Activated naive CD8-positive, alpha-beta T cell treated with anti-CD3 and anti-CD28 coated beads, Interleukin-2, amount 50 U/mL, for 24 hours (primary cell): ENCODE measurements at regions not wholly inside any gene's neighbourhood (a gene's known extent, or its start where the extent isn't known, plus 50 kb on each side); places are given as distances from the start of the nearest gene placed in this dataset.

Source experiments
- ATAC-seq: fragments of 150-1000 bp; cut with Tn5 transposase; one replicate; pipeline ENCODE4 v1.10.0; 2021
- DNase-seq: peaks from one replicate; pipeline ENCODE4 v3.0.0; 2021
- H3K27ac Mint-ChIP-seq: one replicate; pipeline ENCODE4 v1.8.0; 2021; ENCODE audit warnings: mild to moderate bottlenecking, mixed read lengths
- H3K27me3 Mint-ChIP-seq: one replicate; pipeline ENCODE4 v1.8.0; 2021; ENCODE audit warnings: mixed read lengths
- H3K36me3 Mint-ChIP-seq: one replicate; pipeline ENCODE4 v1.8.0; 2021; ENCODE audit warnings: low read depth, mixed read lengths
- H3K4me1 Mint-ChIP-seq: one replicate; pipeline ENCODE4 v1.8.0; 2021; ENCODE audit warnings: mixed read lengths
- H3K4me3 Mint-ChIP-seq: one replicate; pipeline ENCODE4 v1.8.0; 2021; ENCODE audit warnings: mild to moderate bottlenecking, moderate library complexity, mixed read lengths
- H3K9me3 Mint-ChIP-seq: one replicate; pipeline ENCODE4 v1.8.0; 2021; ENCODE audit warnings: mixed read lengths

GRCh38 chr3:117927825-117928224 is 1106.8 kb downstream of the IGSF11 start:
- H3K27ac Mint-ChIP-seq = no peak overlapping the region
- DNase-seq (no peak), ATAC-seq (no peak)
- no peaks in the 10 kb centered on the region for H3K4me1 Mint-ChIP-seq
- H3K4me3 Mint-ChIP-seq = no peak overlapping the region
- no peaks in the 10 kb centered on the region for H3K27me3 Mint-ChIP-seq
- H3K9me3 Mint-ChIP-seq = no peaks in the 10 kb centered on the region
- H3K36me3 Mint-ChIP-seq = no peaks in the 10 kb centered on the region

DNA sequence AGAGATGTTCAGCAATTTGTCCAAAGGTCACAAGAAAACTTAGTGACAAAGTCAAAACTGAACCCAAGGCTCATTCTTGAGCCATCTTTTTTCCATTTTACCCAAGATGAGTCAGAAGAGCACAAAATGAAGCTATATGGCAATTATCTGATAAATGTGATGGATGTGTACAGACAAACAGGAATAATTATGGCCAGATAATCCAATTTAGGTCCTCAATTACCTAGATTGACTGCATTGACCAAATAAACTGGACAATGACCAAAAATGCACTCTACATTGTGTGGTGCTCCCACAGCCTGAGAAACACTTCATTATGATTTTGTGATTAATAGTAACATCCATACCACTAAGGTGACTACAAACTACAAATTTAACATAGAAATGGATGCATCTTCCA is 1105.8 kb downstream of the IGSF11 start:
- ATAC-seq = no peak
- Mint-ChIP-seq H3K27me3 (no peaks in the 10 kb centered on the region), H3K36me3 (no peaks in the 10 kb centered on the region)

GRCh38 chr3:117932441-117932840 is 1102.2 kb downstream of the IGSF11 start:
- no peaks in the 10 kb centered on the region for H3K9me3 Mint-ChIP-seq
- H3K27me3 Mint-ChIP-seq = no peaks in the 10 kb centered on the region
- no peaks in the 10 kb centered on the region for H3K36me3 Mint-ChIP-seq
- H3K27ac Mint-ChIP-seq = no peak overlapping the region
- ATAC-seq = no peak
- no peak overlapping the region for H3K4me3 Mint-ChIP-seq
- DNase-seq = no peak
- no peaks in the 10 kb centered on the region for H3K4me1 Mint-ChIP-seq

More for the DNA sequence above, 1105.8 kb downstream of the IGSF11 start:
- H3K4me1 Mint-ChIP-seq = no peaks in the 10 kb centered on the region
- H3K27ac Mint-ChIP-seq = no peak overlapping the region
- no peaks in the 10 kb centered on the region for H3K9me3 Mint-ChIP-seq
- no peak for DNase-seq
- H3K4me3 Mint-ChIP-seq = no peak overlapping the region

GRCh38 chr3:117936159-117936558 is 1098.5 kb downstream of the IGSF11 start:
- Mint-ChIP-seq H3K27ac (no peak overlapping the region), H3K4me3 (no peak overlapping the region), H3K9me3 (peaks cover 6% of the 10 kb centered on the region), H3K27me3 (no peaks in the 10 kb centered on the region), H3K36me3 (no peaks in the 10 kb centered on the region), H3K4me1 (no peaks in the 10 kb centered on the region)
- ATAC-seq (no peak), DNase-seq (no peak)

DNA sequence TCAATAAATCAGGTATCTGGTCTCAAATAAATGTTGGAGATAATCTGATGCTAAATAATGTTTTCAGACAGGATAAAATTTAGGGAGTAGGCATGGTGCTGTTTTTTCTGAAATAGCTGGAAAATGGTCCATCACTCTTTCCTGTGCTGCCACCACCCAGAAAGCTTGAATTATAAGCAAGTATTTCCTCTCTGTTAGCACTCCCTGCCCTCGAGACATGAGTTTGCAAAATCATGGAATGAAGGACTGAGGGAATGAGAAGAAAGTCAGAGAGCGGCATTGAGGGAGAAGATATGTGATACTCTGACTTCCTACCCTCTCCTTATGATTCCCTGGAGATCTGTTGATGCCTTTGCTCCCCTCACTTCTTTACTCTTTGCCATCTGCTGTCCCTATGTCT is 1095.7 kb downstream of the IGSF11 start:
- no peak for ATAC-seq
- no peaks in the 10 kb centered on the region for H3K36me3 Mint-ChIP-seq
- no peaks in the 10 kb centered on the region for H3K27me3 Mint-ChIP-seq
- H3K9me3 Mint-ChIP-seq = peaks cover 6% of the 10 kb centered on the region
- H3K4me3 Mint-ChIP-seq = no peak overlapping the region
- H3K4me1 Mint-ChIP-seq = no peaks in the 10 kb centered on the region
- DNase-seq = no peak
- no peak overlapping the region for H3K27ac Mint-ChIP-seq

DNA sequence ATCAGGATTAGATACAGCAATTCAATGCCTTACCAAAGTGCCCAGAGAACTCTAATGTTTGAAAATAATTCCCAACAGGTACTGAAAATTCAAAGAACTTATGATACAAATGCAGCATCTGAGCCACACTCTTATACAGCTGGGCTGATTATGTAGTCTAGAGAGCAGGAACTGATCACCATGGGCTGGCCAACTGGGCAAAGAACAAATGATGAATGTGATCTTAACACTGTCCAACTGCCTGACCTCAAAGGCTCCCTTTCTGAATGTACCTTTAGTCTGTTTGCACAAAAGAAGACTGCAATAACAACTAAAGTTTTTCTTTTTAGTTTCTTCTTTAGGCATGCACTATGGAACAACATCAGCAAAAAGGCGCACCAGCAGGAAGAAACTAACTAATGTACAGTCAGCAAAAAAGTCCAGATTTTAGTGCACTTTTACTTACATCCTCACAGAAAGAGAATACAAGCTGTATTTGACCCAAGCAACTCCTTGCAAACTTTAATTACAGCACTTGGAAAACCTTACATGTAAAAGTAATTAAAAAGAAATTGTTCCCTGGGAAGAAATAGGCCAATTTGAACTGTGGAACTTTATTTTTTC is 1095.1 kb downstream of the IGSF11 start:
- Mint-ChIP-seq H3K36me3 (no peaks in the 10 kb centered on the region), H3K27me3 (no peaks in the 10 kb centered on the region), H3K4me1 (no peaks in the 10 kb centered on the region), H3K27ac (no peak overlapping the region), H3K4me3 (no peak overlapping the region), H3K9me3 (peaks cover 6% of the 10 kb centered on the region)
- no peak for DNase-seq
- ATAC-seq = no peak

DNA sequence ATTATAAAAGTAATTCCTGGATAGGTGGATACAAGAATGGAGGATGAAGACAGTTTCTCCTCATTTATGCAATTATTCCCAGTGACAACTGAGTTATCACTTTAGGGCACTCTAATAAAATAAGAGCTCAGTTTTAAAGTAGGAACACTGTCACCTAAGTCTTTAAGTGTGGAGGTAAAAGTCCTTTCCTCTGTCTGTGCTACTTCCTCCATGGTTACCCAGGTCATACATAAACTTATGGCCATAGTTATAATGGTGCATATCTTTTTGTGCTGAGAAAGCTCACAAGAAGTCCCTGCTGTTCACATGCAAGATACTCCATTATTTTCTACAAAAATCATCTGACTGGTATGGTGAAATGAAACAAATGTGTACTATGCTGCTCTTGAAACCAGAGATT is 1093.6 kb downstream of the IGSF11 start:
- H3K27ac Mint-ChIP-seq = no peak overlapping the region

DNA sequence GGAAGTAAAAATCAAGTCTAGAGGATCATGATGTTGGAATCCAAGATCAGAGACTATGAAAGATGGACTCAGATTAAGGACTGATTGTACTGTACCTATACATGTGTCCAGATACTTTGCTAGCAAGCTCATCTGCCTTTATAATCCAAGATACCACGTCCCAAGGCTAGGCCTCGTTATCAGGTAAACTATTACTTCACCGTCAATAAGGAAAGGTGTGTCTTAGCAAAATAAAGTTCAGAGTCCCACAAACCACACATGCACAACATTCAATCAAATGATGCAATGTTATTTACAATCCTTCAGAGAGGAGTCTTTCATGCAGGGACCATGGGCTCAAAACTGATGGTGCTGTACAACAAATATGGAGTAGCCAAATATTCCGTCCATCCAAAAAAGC is 1092.9 kb downstream of the IGSF11 start:
- H3K4me1 Mint-ChIP-seq = no peaks in the 10 kb centered on the region
- DNase-seq (no peak), ATAC-seq (no peak)
- no peaks in the 10 kb centered on the region for H3K36me3 Mint-ChIP-seq
- H3K4me3 Mint-ChIP-seq = no peak overlapping the region
- no peaks in the 10 kb centered on the region for H3K27me3 Mint-ChIP-seq
- peaks cover 6% of the 10 kb centered on the region for H3K9me3 Mint-ChIP-seq
- no peak overlapping the region for H3K27ac Mint-ChIP-seq

More for the DNA sequence above, 1093.6 kb downstream of the IGSF11 start:
- Mint-ChIP-seq H3K9me3 (peaks cover 6% of the 10 kb centered on the region), H3K27me3 (no peaks in the 10 kb centered on the region), H3K4me3 (no peak overlapping the region), H3K4me1 (no peaks in the 10 kb centered on the region), H3K36me3 (no peaks in the 10 kb centered on the region)
- DNase-seq (no peak), ATAC-seq (no peak)

DNA sequence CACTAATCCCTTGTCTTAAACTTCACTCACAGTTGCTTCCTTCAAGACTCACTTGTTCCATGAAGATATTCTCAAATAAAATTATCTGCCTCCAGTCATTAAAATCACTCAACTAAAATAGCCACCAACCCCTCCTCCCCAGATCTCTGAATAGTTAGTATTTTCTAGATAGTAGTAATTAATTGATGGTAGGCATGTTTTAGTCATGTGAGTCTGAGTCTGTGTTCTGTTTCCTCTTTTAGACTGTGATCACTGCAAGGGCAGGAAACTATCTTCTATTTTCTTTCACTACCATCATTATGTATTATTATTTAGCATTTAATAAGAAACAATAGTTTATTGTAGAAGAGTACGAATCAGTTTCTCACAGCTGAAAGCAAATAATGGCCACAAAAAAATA is 1080.5 kb downstream of the IGSF11 start:
- ATAC-seq = no peak
- H3K27ac Mint-ChIP-seq = no peak overlapping the region
- H3K9me3 Mint-ChIP-seq = peaks cover 1% of the 10 kb centered on the region
- H3K36me3 Mint-ChIP-seq = no peaks in the 10 kb centered on the region
- no peaks in the 10 kb centered on the region for H3K27me3 Mint-ChIP-seq
- H3K4me1 Mint-ChIP-seq = no peaks in the 10 kb centered on the region
- no peak overlapping the region for H3K4me3 Mint-ChIP-seq
- DNase-seq = no peak

- no peak overlapping the region for H3K27ac Mint-ChIP-seq
- no peaks in the 10 kb centered on the region for H3K36me3 Mint-ChIP-seq
- no peak overlapping the region for H3K4me3 Mint-ChIP-seq
- H3K4me1 Mint-ChIP-seq = no peaks in the 10 kb centered on the region
- DNase-seq = no peak
- no peak for ATAC-seq
- H3K9me3 Mint-ChIP-seq = no peaks in the 10 kb centered on the region
- H3K27me3 Mint-ChIP-seq = no peaks in the 10 kb centered on the region
Measured at GRCh38 chr3:117955196-117955595, 1079.5 kb downstream of the IGSF11 start.

GRCh38 chr3:117958027-117958426 is 1076.6 kb downstream of the IGSF11 start:
- ATAC-seq (no peak), DNase-seq (no peak)
- no peaks in the 10 kb centered on the region for H3K9me3 Mint-ChIP-seq
- no peak overlapping the region for H3K27ac Mint-ChIP-seq
- no peaks in the 10 kb centered on the region for H3K36me3 Mint-ChIP-seq
- no peaks in the 10 kb centered on the region for H3K27me3 Mint-ChIP-seq
- no peak overlapping the region for H3K4me3 Mint-ChIP-seq
- no peaks in the 10 kb centered on the region for H3K4me1 Mint-ChIP-seq

GRCh38 chr3:117962750-117963149 is 1071.9 kb downstream of the IGSF11 start:
- H3K36me3 Mint-ChIP-seq = no peaks in the 10 kb centered on the region
- no peak overlapping the region for H3K4me3 Mint-ChIP-seq

DNA sequence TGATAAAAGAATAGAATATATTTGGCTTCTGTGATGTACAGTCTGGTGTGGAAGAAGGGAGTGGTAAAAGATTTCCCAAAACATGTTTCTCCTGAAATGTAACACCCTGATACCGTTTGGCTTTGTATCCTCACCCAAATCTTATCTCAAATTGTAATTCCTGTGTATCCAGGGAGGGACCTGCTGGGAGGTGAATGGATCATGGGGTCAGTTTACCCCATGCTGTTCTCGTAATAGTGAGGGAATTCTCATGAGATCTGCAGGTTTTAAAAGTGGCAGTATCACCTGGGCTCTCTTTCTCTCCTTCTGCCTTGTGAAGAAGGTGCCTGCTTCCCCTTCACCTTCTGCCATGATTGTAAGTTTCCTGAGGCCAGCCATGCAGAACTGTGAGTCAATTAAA is 1070.8 kb downstream of the IGSF11 start:
- H3K36me3 Mint-ChIP-seq = no peaks in the 10 kb centered on the region

More at GRCh38 chr3:117962750-117963149, 1071.9 kb downstream of the IGSF11 start:
- no peak overlapping the region for H3K27ac Mint-ChIP-seq
- ATAC-seq = no peak
- no peak for DNase-seq
- no peaks in the 10 kb centered on the region for H3K9me3 Mint-ChIP-seq
- no peaks in the 10 kb centered on the region for H3K27me3 Mint-ChIP-seq
- H3K4me1 Mint-ChIP-seq = no peaks in the 10 kb centered on the region

DNA sequence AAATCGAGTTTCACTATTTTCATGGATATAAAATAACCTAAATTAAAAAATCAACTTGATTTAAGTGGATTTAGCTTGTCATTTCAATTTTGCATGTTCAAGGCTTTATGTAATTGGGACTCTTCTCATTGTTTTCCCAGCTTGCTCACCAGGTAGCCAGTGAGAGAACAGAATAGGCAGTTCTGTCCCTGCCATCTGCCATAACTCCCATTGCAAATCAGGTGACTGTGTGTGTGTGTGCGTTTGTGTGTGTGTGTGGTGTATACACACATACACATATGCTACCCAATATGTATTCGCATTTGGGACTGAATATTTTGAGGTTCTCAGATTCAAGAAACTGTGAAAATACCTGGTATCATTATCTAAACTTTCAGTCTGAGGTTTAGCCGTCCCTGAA is 1069.8 kb downstream of the IGSF11 start:
- DNase-seq = no peak
- Mint-ChIP-seq H3K27ac (no peak overlapping the region), H3K4me3 (no peak overlapping the region), H3K4me1 (no peaks in the 10 kb centered on the region), H3K36me3 (no peaks in the 10 kb centered on the region), H3K27me3 (no peaks in the 10 kb centered on the region), H3K9me3 (no peaks in the 10 kb centered on the region)
- no peak for ATAC-seq

More for the DNA sequence above, 1070.8 kb downstream of the IGSF11 start:
- H3K9me3 Mint-ChIP-seq = no peaks in the 10 kb centered on the region
- DNase-seq = no peak
- H3K27ac Mint-ChIP-seq = no peak overlapping the region
- no peak overlapping the region for H3K4me3 Mint-ChIP-seq
- H3K4me1 Mint-ChIP-seq = no peaks in the 10 kb centered on the region
- no peaks in the 10 kb centered on the region for H3K27me3 Mint-ChIP-seq
- no peak for ATAC-seq

- Mint-ChIP-seq H3K27ac (no peak overlapping the region), H3K4me1 (no peaks in the 10 kb centered on the region)
Measured at GRCh38 chr3:117977504-117978228, 1057.0 kb downstream of the IGSF11 start.

More at GRCh38 chr3:117977504-117978228, 1057.0 kb downstream of the IGSF11 start:
- no peak for ATAC-seq
- H3K27me3 Mint-ChIP-seq = no peaks in the 10 kb centered on the region
- no peak overlapping the region for H3K4me3 Mint-ChIP-seq
- peaks cover 5% of the 10 kb centered on the region for H3K9me3 Mint-ChIP-seq
- no peak for DNase-seq
- no peaks in the 10 kb centered on the region for H3K36me3 Mint-ChIP-seq
